ENCODE measurements at regions not wholly inside any gene's neighbourhood (a gene's known extent, or its start where the extent isn't known, plus 50 kb on each side); places are given as distances from the start of the nearest gene placed in this dataset.

DNA sequence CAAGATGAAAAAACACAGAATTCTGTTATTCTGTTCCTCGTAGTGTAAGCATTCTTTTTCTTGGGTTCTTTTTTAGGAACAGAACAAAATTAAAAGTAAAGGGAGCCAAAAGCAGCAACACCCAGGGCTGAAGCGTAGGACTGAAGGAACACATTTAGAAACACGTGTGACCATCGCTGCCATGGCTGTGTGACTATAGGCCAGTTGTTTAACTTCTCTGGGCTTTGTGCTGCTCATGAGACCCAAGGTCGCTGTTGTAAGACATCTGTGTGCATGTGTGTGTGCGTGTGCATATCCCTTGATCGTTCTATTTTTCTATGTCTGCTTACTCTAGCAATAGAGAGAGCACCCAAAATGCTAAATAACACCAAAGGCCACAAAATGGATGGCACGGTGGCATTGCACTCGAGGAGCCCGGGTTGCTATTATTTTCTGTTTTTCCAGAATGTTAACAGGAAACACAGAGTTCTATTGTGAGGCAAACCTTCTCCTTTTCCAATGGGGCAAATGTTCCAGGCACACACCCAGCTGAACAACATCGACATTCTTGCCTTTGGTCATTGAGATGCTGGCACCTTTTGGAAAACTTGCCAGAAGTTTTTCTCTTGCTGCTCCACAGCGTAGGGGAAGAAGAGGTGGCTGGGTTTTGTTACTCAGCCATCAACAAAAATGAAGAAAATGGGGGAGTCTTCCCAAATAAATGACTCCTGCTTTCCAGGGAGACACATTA lies 267.8 kb upstream of the ECI2 start:
- TF ChIP-seq, protein P1, sequence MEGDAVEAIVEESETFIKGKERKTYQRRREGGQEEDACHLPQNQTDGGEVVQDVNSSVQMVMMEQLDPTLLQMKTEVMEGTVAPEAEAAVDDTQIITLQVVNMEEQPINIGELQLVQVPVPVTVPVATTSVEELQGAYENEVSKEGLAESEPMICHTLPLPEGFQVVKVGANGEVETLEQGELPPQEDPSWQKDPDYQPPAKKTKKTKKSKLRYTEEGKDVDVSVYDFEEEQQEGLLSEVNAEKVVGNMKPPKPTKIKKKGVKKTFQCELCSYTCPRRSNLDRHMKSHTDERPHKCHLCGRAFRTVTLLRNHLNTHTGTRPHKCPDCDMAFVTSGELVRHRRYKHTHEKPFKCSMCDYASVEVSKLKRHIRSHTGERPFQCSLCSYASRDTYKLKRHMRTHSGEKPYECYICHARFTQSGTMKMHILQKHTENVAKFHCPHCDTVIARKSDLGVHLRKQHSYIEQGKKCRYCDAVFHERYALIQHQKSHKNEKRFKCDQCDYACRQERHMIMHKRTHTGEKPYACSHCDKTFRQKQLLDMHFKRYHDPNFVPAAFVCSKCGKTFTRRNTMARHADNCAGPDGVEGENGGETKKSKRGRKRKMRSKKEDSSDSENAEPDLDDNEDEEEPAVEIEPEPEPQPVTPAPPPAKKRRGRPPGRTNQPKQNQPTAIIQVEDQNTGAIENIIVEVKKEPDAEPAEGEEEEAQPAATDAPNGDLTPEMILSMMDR (IDR thresholded peaks at IDR 0.05), result no peak
- TF ChIP-seq POLR2A (IDR thresholded peaks at IDR 0.05), result no peak

All from body of pancreas (tissue), 4 donors.